Activated naive CD4-positive, alpha-beta T cell treated with Interleukin-2 at 50 U/mL for 16 hours (primary cell): ENCODE measurements at regions not wholly inside any gene's neighbourhood (a gene's known extent, or its start where the extent isn't known, plus 50 kb on each side); places are given as distances from the start of the nearest gene placed in this dataset.
"Not testable (repeated sequence)": the region's sequence is repeated elsewhere in the genome, so short reads cannot be mapped to it uniquely, and the experiment has no call there.

Experiments used
- DNase-seq: peaks from one replicate; pipeline ENCODE4 v3.0.0-alpha.2; 2020

GRCh38 chr9:86997156-86997555 is 49.9 kb upstream of the GAS1 start:
- DNase-seq, result no peak

DNA sequence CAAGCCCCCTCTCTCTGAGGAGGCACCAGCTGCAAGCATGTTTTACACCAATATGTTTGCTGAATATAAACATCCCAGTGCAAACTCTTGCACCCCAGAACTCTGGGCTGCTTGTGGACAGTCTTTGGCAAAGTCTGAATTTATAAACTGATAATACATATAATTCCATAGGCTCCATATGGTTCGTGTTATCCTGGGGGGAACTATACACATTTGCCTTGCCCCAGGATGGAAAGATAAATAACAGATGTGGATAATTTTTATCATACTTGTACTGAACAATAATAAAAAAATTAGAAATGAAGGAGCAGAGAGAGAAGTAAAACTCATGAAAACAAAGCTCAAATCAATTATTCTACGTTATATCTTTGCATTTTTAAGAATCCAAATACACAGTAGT is 50.6 kb upstream of the GAS1 start:
- no peak for DNase-seq

- DNase-seq, result no peak
Observed at GRCh38 chr9:87002517-87002916, 55.2 kb upstream of the GAS1 start.

GRCh38 chr9:87004016-87004415 is 56.7 kb upstream of the GAS1 start:
- no peak for DNase-seq

GRCh38 chr9:87006956-87007355 is 59.6 kb upstream of the GAS1 start:
- DNase-seq, result no peak

- no peak for DNase-seq
Observed at GRCh38 chr9:87007711-87008366, 60.5 kb upstream of the GAS1 start.

DNA sequence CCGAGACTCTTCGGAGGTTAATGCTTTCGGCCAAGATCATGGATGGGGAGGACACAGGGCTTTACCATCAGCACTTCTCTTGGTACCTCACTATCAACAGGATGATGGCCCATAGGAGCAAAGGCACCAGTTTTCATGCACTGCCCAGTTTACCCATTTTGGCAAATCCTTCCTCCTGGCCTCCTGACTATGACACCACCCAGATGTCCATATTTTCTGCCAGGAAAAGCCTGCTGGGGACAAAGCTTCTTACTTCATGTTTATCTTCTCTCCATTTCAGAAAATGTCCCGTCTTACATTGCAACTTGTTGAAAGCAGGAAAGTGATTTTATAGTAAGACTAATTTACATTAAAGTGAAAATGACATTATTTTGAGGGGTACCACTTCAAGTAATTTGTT is 61.4 kb upstream of the GAS1 start:
- DNase-seq, result no peak

DNA sequence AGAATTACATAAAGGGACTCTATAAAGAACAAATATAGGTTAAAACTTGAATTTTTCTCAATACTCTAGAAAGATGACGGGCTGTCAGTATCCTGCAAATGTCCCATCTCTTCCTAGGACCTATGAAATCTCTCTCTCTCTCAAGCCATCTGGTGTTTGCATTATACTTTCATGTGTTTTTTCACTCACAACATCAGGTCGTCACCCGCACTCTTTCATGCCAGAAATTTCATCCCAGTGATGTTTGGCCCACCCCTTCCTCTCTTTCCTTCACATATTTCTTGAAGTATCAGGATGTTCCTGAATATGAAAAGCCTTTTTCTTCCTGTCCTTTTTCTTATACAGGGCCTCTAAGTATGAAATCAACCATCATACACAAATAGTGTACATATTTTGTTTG is 63.3 kb upstream of the GAS1 start:
- DNase-seq, result no peak

DNA sequence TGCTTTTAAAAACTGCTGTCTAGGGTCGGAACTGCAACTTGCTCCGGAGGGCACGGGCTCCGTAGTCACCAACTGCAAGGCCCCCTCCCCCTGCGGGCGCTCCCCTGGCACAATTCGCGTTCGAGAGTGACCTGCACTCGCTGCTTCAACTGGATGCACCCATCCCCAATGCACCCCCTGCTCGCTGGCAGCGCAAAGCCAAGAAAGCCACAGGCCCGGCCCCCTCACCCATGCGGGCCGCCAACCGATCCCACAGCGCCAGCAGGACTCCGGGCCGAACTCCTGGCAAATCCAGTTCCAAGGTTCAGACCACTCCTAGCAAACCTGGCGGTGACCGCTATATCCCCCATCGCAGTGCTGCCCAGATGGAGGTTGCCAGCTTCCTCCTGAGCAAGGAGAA is 64.2 kb upstream of the GAS1 start:
- DNase-seq, result no peak

DNA sequence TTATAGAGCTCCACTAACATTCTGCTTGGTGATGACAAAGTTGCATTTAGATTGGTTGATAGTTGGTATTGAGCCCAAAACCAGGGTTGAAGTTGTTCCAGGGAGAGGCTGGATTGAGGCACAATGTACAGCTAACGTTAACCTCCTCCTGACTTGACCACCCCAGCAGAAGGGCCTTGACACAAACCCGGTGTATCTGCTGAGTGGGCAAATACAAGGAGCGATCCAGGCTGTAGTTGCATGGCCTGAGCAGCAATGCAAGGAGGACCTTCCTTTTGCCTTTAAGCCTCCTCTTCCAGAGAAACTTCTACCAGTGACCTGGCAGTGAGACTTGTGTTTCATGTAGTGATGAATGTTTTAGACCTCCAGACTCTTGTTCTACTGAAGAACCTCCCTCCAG is 66.2 kb upstream of the GAS1 start:
- DNase-seq, result no peak

DNA sequence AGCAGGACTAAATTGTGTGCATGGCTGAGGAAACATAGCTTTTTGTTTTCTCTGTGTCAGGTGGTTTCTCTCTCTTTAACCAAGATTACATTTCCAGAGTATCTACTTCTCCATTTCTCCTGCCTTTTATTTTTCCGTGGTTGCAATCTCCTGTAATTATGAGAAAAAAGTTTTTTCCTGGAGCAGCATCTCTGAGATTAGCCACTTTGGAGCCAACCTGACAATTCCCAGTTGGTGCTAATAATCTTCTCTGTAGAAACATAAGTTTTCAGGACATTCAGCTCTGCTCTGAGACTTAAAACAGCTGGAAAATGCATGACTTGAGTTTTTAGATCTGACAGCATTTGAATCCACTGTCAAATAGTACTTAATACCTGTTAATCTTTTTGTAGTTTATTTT is 67.1 kb upstream of the GAS1 start:
- no peak for DNase-seq

DNA sequence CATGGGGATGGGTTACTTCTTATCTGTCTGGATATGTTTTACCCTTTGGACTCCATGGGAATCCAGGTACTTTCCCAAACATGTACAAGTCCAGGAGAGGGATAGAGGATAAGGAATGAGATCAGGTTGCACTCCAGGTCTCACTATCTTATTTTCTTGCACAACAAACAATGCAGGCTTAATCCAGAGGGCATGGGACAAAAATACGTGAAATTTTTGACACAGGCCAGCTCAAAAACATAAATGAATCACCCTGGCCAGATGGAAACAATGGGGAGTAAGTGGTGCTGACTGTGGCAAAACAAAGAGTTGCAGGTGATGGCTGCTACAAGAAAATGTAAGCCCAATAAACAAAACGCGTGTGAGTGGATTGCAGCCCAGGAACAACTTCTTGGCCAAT is 69.4 kb upstream of the GAS1 start:
- DNase-seq, result no peak

GRCh38 chr9:87020169-87020950 is 73.1 kb upstream of the GAS1 start:
- DNase-seq, result no peak

DNA sequence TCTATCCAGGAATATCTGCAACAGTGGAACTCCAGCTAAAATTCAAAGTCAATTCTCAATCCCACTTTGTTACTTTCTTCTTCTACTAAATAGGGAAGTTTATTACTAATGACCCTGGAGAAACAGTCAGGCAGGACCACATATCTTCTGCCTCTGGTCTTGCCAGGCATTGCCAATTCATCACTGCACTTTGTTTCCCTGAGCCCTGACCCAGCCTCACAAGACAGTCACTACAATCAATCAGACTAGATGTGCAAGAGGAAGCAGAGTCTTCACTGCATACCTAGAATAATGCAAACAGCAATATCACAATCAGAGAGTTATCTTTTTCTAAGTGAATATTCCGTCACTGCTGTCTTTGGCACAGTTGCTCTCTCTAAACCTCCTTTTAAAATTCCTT is 74.9 kb upstream of the GAS1 start:
- no peak for DNase-seq

- no peak for DNase-seq
Observed at GRCh38 chr9:87026204-87026603, 78.9 kb upstream of the GAS1 start.

DNA sequence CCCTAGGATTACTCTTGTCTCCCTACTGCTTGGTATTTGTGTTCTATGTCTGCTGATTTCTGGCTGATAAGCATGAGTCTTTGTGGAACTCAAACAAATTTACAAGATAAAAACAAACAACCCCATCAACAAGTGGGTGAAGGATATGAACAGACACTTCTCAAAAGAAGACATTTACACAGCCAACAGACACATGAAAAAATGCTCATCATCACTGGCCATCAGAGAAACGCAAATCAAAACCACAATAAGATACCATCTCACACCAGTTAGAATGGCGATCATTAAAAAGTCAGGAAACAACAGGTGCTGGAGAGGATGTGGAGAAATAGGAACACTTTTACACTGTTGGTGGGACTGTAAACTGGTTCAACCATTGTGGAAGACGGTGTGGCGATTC is 81.5 kb upstream of the GAS1 start:
- not testable (repeated sequence) for DNase-seq

DNA sequence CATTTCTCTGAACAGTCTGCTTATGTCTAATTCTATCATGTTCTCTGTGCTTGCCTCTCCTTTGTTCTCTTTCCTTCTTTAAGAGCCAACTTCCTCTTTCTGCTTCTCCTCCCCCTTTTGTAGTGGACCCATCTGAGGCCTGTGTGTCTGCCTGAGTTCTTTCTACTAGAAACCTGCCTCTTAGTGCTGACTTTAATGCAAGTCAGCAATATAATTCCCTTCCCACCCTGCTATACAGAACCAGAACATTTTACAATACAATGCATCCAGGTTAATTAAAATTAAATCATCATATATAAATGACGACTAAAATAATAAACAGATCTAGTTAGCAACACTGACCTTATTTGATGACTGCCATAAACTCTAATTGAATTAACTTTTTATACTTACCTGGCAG is 82.6 kb upstream of the GAS1 start:
- DNase-seq, result no peak

DNA sequence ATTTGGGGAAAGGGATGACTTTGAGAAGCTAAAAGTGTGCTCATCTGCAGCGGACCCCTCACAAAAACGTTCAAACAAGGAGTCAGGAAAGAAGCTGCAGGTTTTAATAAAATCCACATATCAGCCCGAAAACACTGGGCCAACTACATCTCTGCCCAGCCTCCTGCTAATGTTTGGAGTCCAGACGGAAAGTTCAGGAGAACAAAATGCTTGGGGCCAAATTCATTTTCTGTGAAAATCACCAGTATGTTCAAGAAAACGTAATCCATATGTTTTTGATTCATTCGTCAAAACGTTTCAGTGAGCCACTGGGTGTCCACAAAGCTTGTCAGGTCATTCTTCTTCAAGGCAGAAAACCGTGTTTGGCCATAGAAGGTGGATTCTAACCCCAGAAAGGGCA is 87.5 kb upstream of the GAS1 start:
- no peak for DNase-seq

- no peak for DNase-seq
Observed at GRCh38 chr9:87035879-87036278, 88.6 kb upstream of the GAS1 start.

DNA sequence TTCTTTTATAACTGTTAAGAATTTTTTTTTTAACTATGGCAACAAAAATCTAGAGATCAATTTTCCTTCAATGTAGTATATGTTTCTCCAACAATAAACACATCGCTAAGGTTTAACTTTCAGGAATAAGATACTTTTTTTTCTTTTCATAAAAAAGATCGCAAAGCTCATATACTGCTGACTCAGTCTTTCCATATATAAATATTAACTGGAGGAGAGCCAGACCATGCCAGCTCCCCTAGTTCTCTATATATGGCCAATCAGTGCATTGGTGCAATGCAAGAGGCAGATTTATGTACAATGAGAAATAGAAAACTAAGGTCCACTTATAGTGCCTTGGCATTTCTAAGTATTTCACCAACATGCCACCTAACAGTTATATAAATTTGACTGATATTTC is 89.2 kb upstream of the GAS1 start:
- DNase-seq, result no peak

- no peak for DNase-seq
Observed at GRCh38 chr9:87039809-87040392, 92.6 kb upstream of the GAS1 start.

DNA sequence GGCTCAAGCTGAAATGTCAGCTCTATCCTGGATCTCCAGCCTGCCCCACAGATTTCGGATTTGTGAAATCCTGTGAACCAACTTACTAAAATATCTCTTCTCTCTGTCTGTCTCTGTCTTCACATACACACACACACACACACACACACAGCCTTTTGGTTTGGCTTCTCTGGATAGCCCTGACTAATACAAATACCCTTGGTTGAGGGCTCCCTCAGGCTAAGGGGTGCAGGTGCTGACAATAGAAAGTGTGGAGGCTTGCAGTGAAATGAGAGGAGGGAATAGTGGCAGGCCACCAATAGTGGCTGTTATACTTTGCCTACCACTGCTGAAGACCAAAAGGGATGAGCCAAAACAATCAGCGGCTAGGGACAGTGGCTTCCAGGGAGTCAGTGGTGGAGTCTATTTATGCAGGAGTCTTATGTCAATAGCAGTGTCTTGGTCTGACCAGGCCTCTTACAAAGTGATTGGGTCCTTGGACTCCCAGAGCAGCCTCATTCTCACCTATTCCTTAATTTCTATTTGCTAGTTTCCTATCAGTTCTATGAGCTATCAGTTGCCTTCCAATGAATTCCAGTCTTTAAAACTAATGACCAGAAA is 93.2 kb upstream of the GAS1 start:
- no peak for DNase-seq

GRCh38 chr9:87041553-87042235 is 94.4 kb upstream of the GAS1 start:
- not testable (repeated sequence) for DNase-seq
